ENCODE measurements at regions not wholly inside any gene's neighbourhood (a gene's known extent, or its start where the extent isn't known, plus 50 kb on each side); places are given as distances from the start of the nearest gene placed in this dataset.

- no peak overlapping the region for H3K4ac ChIP-seq (replicated peaks; ENCODE audit: insufficient read length, low read depth, low read length)
- H2AFZ ChIP-seq (ENCODE audit: low read length) = no peak overlapping the region
- ChIA-PET POLR2A (ENCODE audit: partially characterized antibody) (interaction anchor here (1.4 kb wide), 1 partner anchor 12 kb away, joined by 4 read pairs; no protein-coding TSS in a partner anchor), CTCF (ENCODE audit: partially characterized antibody) (interaction anchor here (0.5 to 1.4 kb wide), 3 partner anchors 21 to 596 kb away, joined by 3 to 5 read pairs (median 4); no protein-coding TSS in a partner anchor)
- no peaks in the 10 kb centered on the region for H3K27me3 ChIP-seq (replicated peaks in 1 of 4; ENCODE audit: control insufficient read depth in 3 of 4, extremely low read depth in 1 of 4, insufficient read depth in 3 of 4, low read length in 3 of 4)
- H4K20me1 ChIP-seq (replicated peaks in 1 of 2; ENCODE audit: control insufficient read depth in 1 of 2, insufficient read depth in 2 of 2, low read length in 2 of 2) = no peaks in the 10 kb centered on the region
- no peak overlapping the region for H3K14ac ChIP-seq (ENCODE audit: insufficient read length)
- H2BK5ac ChIP-seq (ENCODE audit: low read depth, low read length) = no peak overlapping the region
- H2BK12ac ChIP-seq (ENCODE audit: low read depth, low read length) = no peak overlapping the region
- H3K18ac ChIP-seq (ENCODE audit: extremely low read depth, low read length) = no peak overlapping the region
- FAIRE-seq = no peak
- no peak overlapping the region for H4K5ac ChIP-seq (ENCODE audit: insufficient read length, low read depth, low read length)
- TF ChIP-seq RFX5 (IDR thresholded peaks at IDR 0.05; ENCODE audit: borderline replicate concordance, low read depth, low read length) = no peak
- no peak for TF ChIP-seq CBX5 (IDR thresholded peaks at IDR 0.05; ENCODE audit: low read depth, low read length)
- TF ChIP-seq RAD21 (IDR thresholded peaks at IDR 0.05 in 1 of 2, conservative IDR thresholded peaks at IDR 0.05 in 1 of 2; ENCODE audit: low read depth in 2 of 2, low read length in 2 of 2) = peak; percentile 51 to 62
- TF ChIP-seq CHD2 (IDR thresholded peaks at IDR 0.05; ENCODE audit: low read length) = no peak
- no peak for TF ChIP-seq PHF8 (conservative IDR thresholded peaks at IDR 0.05; ENCODE audit: low read depth, low read length)
- no peak for TF ChIP-seq TAF1 (IDR thresholded peaks at IDR 0.05; ENCODE audit: low read depth, low read length)
- no peak for TF ChIP-seq SIX5 (IDR thresholded peaks at IDR 0.05; ENCODE audit: low read depth, low read length)
- TF ChIP-seq, protein P1, sequence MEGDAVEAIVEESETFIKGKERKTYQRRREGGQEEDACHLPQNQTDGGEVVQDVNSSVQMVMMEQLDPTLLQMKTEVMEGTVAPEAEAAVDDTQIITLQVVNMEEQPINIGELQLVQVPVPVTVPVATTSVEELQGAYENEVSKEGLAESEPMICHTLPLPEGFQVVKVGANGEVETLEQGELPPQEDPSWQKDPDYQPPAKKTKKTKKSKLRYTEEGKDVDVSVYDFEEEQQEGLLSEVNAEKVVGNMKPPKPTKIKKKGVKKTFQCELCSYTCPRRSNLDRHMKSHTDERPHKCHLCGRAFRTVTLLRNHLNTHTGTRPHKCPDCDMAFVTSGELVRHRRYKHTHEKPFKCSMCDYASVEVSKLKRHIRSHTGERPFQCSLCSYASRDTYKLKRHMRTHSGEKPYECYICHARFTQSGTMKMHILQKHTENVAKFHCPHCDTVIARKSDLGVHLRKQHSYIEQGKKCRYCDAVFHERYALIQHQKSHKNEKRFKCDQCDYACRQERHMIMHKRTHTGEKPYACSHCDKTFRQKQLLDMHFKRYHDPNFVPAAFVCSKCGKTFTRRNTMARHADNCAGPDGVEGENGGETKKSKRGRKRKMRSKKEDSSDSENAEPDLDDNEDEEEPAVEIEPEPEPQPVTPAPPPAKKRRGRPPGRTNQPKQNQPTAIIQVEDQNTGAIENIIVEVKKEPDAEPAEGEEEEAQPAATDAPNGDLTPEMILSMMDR (IDR thresholded peaks at IDR 0.05; ENCODE audit: control extremely low read depth in 1 of 3, insufficient read depth in 1 of 3, low read depth in 1 of 3, low read length in 3 of 3) = peak; percentile 19 to 46 (median 36); a peak in 2 of 4 replicates
- H3K36me3 ChIP-seq (ENCODE audit: control insufficient read depth in 2 of 4, insufficient read depth in 4 of 4, low read length in 3 of 4) = no peaks in the 10 kb centered on the region
- H3K4me2 ChIP-seq (ENCODE audit: insufficient read depth in 1 of 2, low read depth in 2 of 2, low read length in 2 of 2) = no peak overlapping the region
- 78% methylated on average over 6 of the region's 6 CpGs; no CpG with 5 or more reads in 1 of the 2 experiments for WGBS, 2 experiments (ENCODE audit: extremely low coverage in 1 of 2, insufficient coverage in 1 of 2, insufficient read length in 1 of 2, insufficient replicate concordance in 2 of 2, low coverage in 1 of 2, low lambda C conversion rate in 2 of 2, missing lambda C conversion rate in 1 of 2)
- no peaks in the 10 kb centered on the region for H3K9me3 ChIP-seq (ENCODE audit: insufficient read depth in 2 of 2, low read depth in 1 of 2, low read length in 1 of 2)
- H3K4me3 ChIP-seq (ENCODE audit: extremely low read depth in 1 of 4, insufficient read depth in 2 of 4, low read depth in 3 of 4, low read length in 4 of 4) = no peak overlapping the region
- H3K56ac ChIP-seq (replicated peaks; ENCODE audit: insufficient read length, low read depth, low read length) = no peak overlapping the region
- no peak overlapping the region for H3K9ac ChIP-seq (replicated peaks in 1 of 4; ENCODE audit: extremely low read depth in 1 of 4, low read depth in 3 of 4, low read length in 3 of 4)
- no peaks in the 10 kb centered on the region for H3K79me2 ChIP-seq (ENCODE audit: control insufficient read depth in 1 of 2, insufficient read depth in 2 of 2, low read length in 2 of 2)
- no peak overlapping the region for H2BK15ac ChIP-seq (ENCODE audit: low read length)
- no peak overlapping the region for H2BK120ac ChIP-seq (replicated peaks; ENCODE audit: low read depth, low read length)
- DNase-seq (ENCODE audit: low read depth in 1 of 2, low spot score in 2 of 2) = no peak
- H2AK5ac ChIP-seq (ENCODE audit: low read depth, low read length) = no peak overlapping the region
- H3K27ac ChIP-seq (ENCODE audit: low read depth, low read length) = no peak overlapping the region
- H4K91ac ChIP-seq (replicated peaks; ENCODE audit: insufficient read length, low read length) = no peak overlapping the region
- no peak overlapping the region for H2BK20ac ChIP-seq (ENCODE audit: low read length)
- H3K79me1 ChIP-seq (ENCODE audit: low read depth, low read length) = no peaks in the 10 kb centered on the region
- H3K23ac ChIP-seq (ENCODE audit: insufficient read length) = no peak overlapping the region
- H3K4me1 ChIP-seq (replicated peaks in 1 of 4; ENCODE audit: control insufficient read depth in 3 of 4, insufficient read depth in 4 of 4, low read length in 3 of 4) = no peaks in the 10 kb centered on the region
- H4K8ac ChIP-seq (ENCODE audit: extremely low read depth, insufficient read depth, low read length) = no peak overlapping the region
- H3K23me2 ChIP-seq (ENCODE audit: low read depth, low read length) = no peaks in the 10 kb centered on the region
Measured at GRCh38 chr3:94525043-94525442, 462.2 kb downstream of the NSUN3 start.

Data from H1 (cell line).